OCI-LY1 (cell line): ENCODE measurements at regions not wholly inside any gene's neighbourhood (a gene's known extent, or its start where the extent isn't known, plus 50 kb on each side); places are given as distances from the start of the nearest gene placed in this dataset.

ENCODE experiments used
- EZH2 ChIP-seq: fragments of 200-600 bp; sonication (generic), shearing (Covaris generic); IDR thresholded peaks from 2 replicates; pipeline ENCODE4 v1.8.0; 2017; ENCODE audit warnings: borderline replicate concordance, mixed run types, mild to moderate bottlenecking, antibody characterized with exemption, low read length, moderate library complexity, mixed read lengths
- TF ChIP-seq, protein P1 (sequence below): fragments of 200-600 bp; sonication (generic), shearing (Covaris generic); IDR thresholded peaks from 2 replicates; pipeline ENCODE4 v1.5.1; 2017; ENCODE audit warnings: mild to moderate bottlenecking, antibody characterized with exemption, low read length, moderate library complexity, mixed read lengths

DNA sequence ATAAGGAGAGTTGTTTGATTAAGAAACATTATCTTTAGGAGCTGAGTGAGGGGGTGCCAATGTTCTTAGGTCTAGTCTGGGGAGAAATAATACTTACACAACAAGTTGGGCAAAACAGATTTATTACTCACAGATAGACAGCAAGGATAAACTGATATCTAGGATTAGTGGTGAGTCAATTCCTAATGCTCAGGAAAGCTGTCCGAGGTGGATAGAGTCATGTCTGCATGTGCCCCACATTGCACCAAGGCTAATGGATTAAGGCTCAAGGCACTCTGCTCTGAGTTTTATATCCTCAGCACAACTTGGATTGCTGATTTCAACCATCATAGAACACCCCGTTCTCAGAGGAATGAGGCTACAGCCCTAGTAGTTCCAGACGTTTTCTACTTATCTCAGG is 1042.3 kb downstream of the OTOL1 start:
- TF ChIP-seq, protein P1, sequence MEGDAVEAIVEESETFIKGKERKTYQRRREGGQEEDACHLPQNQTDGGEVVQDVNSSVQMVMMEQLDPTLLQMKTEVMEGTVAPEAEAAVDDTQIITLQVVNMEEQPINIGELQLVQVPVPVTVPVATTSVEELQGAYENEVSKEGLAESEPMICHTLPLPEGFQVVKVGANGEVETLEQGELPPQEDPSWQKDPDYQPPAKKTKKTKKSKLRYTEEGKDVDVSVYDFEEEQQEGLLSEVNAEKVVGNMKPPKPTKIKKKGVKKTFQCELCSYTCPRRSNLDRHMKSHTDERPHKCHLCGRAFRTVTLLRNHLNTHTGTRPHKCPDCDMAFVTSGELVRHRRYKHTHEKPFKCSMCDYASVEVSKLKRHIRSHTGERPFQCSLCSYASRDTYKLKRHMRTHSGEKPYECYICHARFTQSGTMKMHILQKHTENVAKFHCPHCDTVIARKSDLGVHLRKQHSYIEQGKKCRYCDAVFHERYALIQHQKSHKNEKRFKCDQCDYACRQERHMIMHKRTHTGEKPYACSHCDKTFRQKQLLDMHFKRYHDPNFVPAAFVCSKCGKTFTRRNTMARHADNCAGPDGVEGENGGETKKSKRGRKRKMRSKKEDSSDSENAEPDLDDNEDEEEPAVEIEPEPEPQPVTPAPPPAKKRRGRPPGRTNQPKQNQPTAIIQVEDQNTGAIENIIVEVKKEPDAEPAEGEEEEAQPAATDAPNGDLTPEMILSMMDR, result no peak
- TF ChIP-seq EZH2, result no peak
